WI38 (cell line): ENCODE measurements at regions not wholly inside any gene's neighbourhood (a gene's known extent, or its start where the extent isn't known, plus 50 kb on each side); places are given as distances from the start of the nearest gene placed in this dataset.

ENCODE experiments used
- H3K4me3 ChIP-seq: 2 replicates; pipeline ENCODE4 v1.5.1; 2011; ENCODE audit warnings: low read depth, mild to moderate bottlenecking, control low read depth, low read length
- TF ChIP-seq, protein P1 (sequence below): IDR thresholded peaks from 2 replicates; pipeline ENCODE4 v1.5.1; 2012; ENCODE audit warnings: low read depth, mild to moderate bottlenecking, control low read depth, low read length

DNA sequence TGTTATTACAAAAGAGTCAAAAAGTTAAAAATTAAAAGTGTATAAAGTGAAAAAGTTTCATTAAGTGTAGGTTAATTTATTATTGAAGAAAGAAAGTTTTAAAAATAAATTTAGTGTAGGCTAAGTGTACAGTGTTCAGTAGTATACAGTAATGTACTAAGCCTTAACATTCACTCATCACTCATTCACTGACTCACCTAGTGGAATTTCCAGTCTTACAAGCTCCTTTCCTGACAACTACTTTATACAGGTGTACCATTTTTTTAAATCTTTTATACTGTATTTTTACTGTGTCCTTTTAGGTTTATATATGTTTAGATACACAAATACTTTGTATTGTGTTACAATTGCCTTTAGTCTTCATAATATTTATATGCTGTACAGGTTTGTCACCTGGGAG, 530.2 kb upstream of the FAM174A start:
- H3K4me3 ChIP-seq = no peak overlapping the region
- TF ChIP-seq, protein P1, sequence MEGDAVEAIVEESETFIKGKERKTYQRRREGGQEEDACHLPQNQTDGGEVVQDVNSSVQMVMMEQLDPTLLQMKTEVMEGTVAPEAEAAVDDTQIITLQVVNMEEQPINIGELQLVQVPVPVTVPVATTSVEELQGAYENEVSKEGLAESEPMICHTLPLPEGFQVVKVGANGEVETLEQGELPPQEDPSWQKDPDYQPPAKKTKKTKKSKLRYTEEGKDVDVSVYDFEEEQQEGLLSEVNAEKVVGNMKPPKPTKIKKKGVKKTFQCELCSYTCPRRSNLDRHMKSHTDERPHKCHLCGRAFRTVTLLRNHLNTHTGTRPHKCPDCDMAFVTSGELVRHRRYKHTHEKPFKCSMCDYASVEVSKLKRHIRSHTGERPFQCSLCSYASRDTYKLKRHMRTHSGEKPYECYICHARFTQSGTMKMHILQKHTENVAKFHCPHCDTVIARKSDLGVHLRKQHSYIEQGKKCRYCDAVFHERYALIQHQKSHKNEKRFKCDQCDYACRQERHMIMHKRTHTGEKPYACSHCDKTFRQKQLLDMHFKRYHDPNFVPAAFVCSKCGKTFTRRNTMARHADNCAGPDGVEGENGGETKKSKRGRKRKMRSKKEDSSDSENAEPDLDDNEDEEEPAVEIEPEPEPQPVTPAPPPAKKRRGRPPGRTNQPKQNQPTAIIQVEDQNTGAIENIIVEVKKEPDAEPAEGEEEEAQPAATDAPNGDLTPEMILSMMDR = no peak

DNA sequence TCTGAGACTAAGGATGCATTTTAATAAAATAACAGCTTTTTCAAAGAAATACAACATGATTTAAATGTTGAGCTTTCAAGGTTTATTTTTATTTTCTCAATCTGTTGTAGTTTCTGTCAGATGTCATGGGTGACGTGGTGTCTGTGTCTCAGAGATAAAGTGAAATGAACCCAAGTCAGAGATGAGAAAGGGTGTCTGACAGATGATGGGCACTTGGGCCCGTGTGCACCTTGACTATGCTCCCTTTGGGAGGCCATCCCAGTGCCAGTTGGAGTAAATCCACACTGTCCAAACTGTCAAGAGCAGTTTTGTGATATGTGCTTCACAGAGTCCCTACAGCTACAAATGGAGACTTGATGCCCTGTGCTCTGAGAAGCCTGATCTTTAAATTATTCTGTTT, 536.9 kb upstream of the FAM174A start:
- no peak overlapping the region for H3K4me3 ChIP-seq
- TF ChIP-seq, protein P1 = no peak

DNA sequence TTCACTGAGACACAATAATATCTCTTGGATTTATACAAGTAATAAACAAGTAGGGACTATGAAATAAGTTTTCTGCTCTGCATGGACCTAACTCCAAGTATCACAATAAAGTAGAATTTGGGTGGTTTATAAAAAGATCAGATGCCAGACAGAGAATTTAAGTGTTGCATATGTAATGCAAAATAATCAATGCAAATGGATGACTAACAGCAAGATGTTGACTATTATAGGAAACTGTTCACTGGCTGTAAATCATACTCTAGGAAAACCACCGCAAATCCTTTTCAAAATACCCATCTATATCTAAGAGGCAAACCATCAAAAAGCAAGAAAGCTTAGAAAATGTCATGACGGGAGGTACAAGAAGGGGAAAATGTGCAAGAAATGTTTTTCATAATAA, 539.8 kb upstream of the FAM174A start:
- TF ChIP-seq, protein P1 = no peak

DNA sequence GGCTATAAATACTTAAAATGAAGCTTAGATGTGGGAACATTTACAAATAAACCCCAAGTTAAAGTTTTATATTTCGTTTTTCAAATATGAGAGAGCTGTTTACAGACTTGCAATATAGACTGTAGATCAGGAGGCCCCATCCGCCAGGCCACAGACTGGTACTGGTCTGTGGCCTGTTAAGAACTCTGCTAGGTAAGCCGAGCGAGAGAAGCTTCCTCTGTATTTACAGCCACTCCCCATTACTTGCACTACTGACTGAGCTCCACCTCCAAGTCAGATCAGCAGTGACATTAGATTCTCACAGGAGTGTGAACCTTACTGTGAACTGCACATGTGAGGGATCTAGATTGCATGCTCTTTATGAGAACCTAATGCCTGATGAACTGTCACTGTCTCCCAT, 561.4 kb upstream of the FAM174A start:
- no peak overlapping the region for H3K4me3 ChIP-seq
- TF ChIP-seq, protein P1 = no peak

More for the DNA sequence above, 539.8 kb upstream of the FAM174A start:
- H3K4me3 ChIP-seq = no peak overlapping the region

DNA sequence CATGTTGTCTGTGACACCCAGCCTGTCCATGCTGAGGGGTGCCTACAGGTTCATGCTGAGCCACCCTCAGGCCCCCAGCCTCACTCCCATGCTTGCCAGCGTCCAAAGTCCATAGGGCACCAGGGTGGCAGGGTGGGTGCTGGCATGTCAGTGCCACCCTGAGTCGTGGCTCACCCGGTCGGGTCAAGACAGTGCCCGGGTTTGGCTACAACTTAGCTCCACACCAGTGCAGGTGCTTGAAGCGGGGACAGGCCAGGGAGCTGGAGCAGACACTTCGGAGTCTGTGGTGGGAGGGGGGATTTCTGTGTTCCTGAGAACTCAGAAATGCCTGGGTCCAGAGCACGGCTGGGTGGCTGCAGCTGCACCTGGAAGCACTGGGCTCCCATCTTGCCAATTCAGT, 579.2 kb upstream of the FAM174A start:
- TF ChIP-seq, protein P1 = no peak
- no peak overlapping the region for H3K4me3 ChIP-seq

DNA sequence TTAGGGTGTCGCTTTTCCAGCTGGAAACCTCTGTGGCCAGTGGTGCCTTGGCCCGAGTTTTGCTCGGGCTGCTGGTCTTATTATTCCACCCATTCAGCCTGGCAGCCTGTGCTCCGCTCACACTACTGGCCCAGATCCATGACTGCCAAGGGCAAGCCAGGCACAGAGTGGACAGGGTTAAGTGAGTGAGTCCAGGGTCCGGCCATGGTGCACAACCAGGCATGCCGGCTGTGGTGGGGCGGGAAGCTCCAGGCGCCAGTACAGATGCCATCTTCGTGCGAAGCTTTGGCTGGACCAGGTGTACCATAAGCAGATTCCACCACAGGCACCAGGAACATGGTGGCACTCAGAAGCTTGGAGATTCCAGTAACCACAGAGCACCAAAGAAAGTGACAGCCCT, 580.2 kb upstream of the FAM174A start:
- H3K4me3 ChIP-seq = no peak overlapping the region
- TF ChIP-seq, protein P1 = no peak

DNA sequence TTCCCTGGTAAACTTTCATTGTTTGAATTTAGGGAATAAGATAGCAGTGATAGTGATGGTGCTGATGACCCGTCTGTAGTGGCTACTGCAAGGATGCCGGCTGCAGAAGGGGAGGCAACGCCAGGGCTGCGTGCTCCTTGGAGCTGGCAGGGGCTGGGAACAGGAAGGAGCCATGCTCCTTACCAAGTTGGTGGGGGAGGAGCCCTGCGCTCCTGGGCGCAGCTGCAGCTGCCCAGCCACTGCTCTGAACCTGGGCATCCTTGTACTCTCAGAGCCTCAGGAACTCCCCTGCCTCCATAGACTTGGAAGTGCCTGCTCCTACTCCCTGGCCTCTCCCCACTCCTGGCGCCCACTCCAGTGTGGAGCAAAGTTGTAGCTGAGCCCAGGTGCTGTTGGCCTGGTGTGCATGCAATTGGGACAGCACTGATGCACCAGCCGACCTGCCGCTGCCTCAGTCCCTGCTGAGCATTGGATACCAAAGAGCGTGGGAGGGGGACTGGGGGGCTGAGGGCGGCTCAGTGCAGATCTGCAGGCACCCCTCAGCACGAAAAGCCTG, 585.1 kb upstream of the FAM174A start:
- TF ChIP-seq, protein P1 = no peak

More for the DNA sequence above, 585.1 kb upstream of the FAM174A start:
- H3K4me3 ChIP-seq = no peak overlapping the region
